A673 (cell line): ENCODE measurements at regions not wholly inside any gene's neighbourhood (a gene's known extent, or its start where the extent isn't known, plus 50 kb on each side); places are given as distances from the start of the nearest gene placed in this dataset.

ENCODE experiments used
- BruUV-seq: library from RNA; stranded (reverse); fragments of 400-500 nt; replicated peaks from 2 replicates; lab custom pipeline; 2021; lab: Mats Ljungman, UMichigan
- CTCF ChIA-PET: fragments of 300-600 bp; sonication (Branson Sonifier 250); formaldehyde crosslinking; loops from one replicate; lab custom pipeline; 2022; ENCODE audit warnings: antibody characterized with exemption; lab: Charles Lee
- POLR2A ChIA-PET: fragments of 300-600 bp; sonication (Branson Sonifier 250); formaldehyde crosslinking; loops from one replicate; lab custom pipeline; 2022; ENCODE audit warnings: antibody characterized with exemption; ENCODE audit not compliant: low non-redundant PET; lab: Charles Lee
- DNase-seq: peaks from one replicate; pipeline ENCODE4 v3.0.0-alpha.2; 2015; ENCODE audit warnings: low spot score
- H3K27ac ChIP-seq: fragments of 200-600 bp; sonication (generic); 2 replicates; pipeline ENCODE4 v1.5.1; 2016; ENCODE audit warnings: mixed run types, low read depth, mild to moderate bottlenecking, mixed read lengths, antibody characterized with exemption, low read length; ENCODE audit not compliant: poor library complexity, severe bottlenecking
- H3K27me3 ChIP-seq: fragments of 200-600 bp; sonication (generic); replicated peaks from 2 replicates; pipeline ENCODE4 v1.6.1; 2017; ENCODE audit warnings: mixed run types, low read depth, mild to moderate bottlenecking, mixed read lengths, antibody characterized with exemption, low read length; ENCODE audit not compliant: insufficient read depth, poor library complexity
- H3K36me3 ChIP-seq: fragments of 200-600 bp; sonication (generic); 2 replicates; pipeline ENCODE4 v1.6.1; 2016; ENCODE audit warnings: mixed run types, mild to moderate bottlenecking, mixed read lengths, antibody characterized with exemption, low read length; ENCODE audit not compliant: insufficient read depth, poor library complexity, severe bottlenecking
- H3K4me1 ChIP-seq: fragments of 200-600 bp; sonication (generic); 2 replicates; pipeline ENCODE4 v1.6.1; 2017; ENCODE audit warnings: mixed run types, mild to moderate bottlenecking, mixed read lengths, antibody characterized with exemption, low read length; ENCODE audit not compliant: insufficient read depth, poor library complexity, severe bottlenecking
- H3K4me3 ChIP-seq: fragments of 200-600 bp; sonication (generic); 2 replicates; pipeline ENCODE4 v1.5.1; 2016; ENCODE audit warnings: low read depth, mixed run types, mild to moderate bottlenecking, mixed read lengths, low read length; ENCODE audit not compliant: poor library complexity, severe bottlenecking
- H3K9me3 ChIP-seq: fragments of 200-600 bp; sonication (generic); 2 replicates; pipeline ENCODE4 v1.6.1; 2016; ENCODE audit warnings: mixed run types, low read depth, mild to moderate bottlenecking, mixed read lengths, antibody characterized with exemption, low read length; ENCODE audit not compliant: poor library complexity, severe bottlenecking
- CTCF ChIP-seq: fragments of 300-800, 200-600 bp; sonication (generic); conservative IDR thresholded peaks from 2 replicates; pipeline ENCODE4 v1.5.1; 2017; ENCODE audit warnings: low read depth, mild to moderate bottlenecking, antibody characterized with exemption, low read length, moderate library complexity, mixed read lengths
- EZH2 ChIP-seq: fragments of 200-600 bp; sonication (generic); IDR thresholded peaks from 2 replicates; pipeline ENCODE4 v1.6.1; 2017; ENCODE audit warnings: borderline replicate concordance, low read depth, mild to moderate bottlenecking, mixed read lengths, antibody characterized with exemption, low read length; ENCODE audit not compliant: poor library complexity, severe bottlenecking
- intact Hi-C: fragments of 100-400 bp; cut with micrococcal nuclease; formaldehyde crosslinking; loops from one replicate; pipeline ENCODE4 v1.10.0; 2022; ENCODE audit not compliant: unreplicated experiment

DNA sequence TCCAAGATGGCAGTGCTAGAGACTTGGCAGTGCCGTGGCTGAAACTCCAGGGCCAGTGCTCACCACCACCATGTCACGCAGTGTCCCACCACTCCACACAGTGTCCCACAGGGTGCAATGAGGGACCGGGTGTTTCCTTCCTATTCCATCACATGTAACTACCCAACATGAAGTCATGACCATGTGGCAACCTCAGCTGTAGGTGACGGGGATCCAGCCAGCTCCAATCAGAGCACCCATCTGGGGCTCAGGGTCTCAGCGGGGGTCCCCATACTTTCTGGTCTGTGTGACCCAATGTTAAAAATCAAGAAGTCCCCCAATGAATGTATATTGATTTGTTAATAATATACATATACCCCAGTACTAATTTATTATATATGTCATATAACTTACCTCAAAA lies 52.1 kb downstream of the PTGR3 start:
- intact Hi-C loops: no loop called here
- no peak for TF ChIP-seq CTCF
- no peaks in the 10 kb centered on the region for H3K27me3 ChIP-seq
- no peaks in the 10 kb centered on the region for H3K36me3 ChIP-seq
- no TSS peak for BruUV-seq
- H3K4me3 ChIP-seq: no peak overlapping the region
- ChIA-PET POLR2A (no interaction called here), CTCF (no interaction called here)
- no peak overlapping the region for H3K27ac ChIP-seq
- no peaks in the 10 kb centered on the region for H3K4me1 ChIP-seq
- no peaks in the 10 kb centered on the region for H3K9me3 ChIP-seq
- DNase-seq: no peak

DNA sequence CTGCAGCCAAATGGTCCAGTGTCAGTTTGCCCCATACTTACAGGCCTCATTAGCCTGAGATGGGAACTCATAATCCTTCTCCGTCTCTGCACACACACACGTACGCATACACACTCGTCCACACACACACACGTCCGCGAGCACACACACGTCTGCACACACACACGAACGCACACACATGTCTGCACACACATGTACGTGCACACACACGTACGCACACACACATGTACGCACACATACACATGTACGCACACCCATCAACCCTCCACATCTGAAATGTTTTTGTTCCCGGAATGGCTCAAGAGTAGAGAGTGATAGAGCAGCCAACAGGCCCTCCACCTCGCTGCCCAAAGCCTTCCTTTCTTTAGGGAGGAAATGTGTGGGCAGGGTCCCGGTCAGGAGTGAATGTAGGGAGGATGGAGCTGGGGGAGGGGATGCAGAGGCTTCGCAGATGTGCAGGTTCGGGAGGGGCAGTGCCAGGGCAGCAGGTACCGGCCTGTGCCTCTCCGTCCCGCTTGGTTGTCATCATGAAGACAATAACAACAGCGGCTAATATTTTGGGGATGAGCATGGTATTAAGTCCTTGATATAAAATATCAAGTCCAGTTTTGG lies 52.7 kb downstream of the PTGR3 start:
- no TSS peak for BruUV-seq
- DNase-seq: no peak
- Histone ChIP-seq H3K9me3 (no peaks in the 10 kb centered on the region), H3K4me1 (no peaks in the 10 kb centered on the region), H3K4me3 (no peak overlapping the region), H3K27me3 (no peaks in the 10 kb centered on the region), H3K36me3 (no peaks in the 10 kb centered on the region), H3K27ac (no peak overlapping the region)
- CTCF ChIA-PET: no interaction called here
- TF ChIP-seq EZH2 (no peak), CTCF (no peak)
- POLR2A ChIA-PET: no interaction called here
- intact Hi-C loops: no loop called here

DNA sequence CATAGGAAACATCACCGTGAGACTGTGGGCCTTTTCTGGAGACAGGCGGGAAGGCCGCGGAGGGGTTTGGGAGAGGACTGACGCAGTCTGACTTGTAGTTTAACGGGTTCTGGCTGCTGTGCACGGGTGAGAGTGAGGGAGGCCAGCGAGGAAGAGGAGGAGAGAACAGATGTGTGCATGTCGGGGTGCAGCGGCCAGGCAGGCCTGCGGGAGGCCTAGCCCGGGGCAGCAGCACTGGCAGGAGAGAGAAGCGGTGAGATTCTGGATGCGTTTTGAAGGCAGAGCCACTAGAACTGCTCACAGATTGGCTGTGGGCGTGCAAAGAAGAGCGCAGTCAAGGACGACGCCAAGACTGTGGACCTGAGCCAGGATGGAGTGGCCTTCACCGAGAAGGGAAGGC lies 53.9 kb downstream of the PTGR3 start:
- ChIA-PET POLR2A (no interaction called here), CTCF (no interaction called here)
- TF ChIP-seq EZH2 (no peak), CTCF (no peak)
- intact Hi-C loops: no loop called here
- Histone ChIP-seq H3K9me3 (no peaks in the 10 kb centered on the region), H3K27ac (no peak overlapping the region), H3K27me3 (no peaks in the 10 kb centered on the region), H3K4me3 (no peak overlapping the region), H3K4me1 (no peaks in the 10 kb centered on the region), H3K36me3 (no peaks in the 10 kb centered on the region)
- no peak for DNase-seq
- no TSS peak for BruUV-seq
